WTC11 (cell line): ENCODE measurements at regions not wholly inside any gene's neighbourhood (a gene's known extent, or its start where the extent isn't known, plus 50 kb on each side); places are given as distances from the start of the nearest gene placed in this dataset.

Experiments used
- ATAC-seq: fragments of 200-7000 bp; cut with Tn5 transposase; 2 replicates; pipeline ENCODE4 v1.10.0; 2021; ENCODE audit warnings: mild to moderate bottlenecking, moderate library complexity
- CTCF ChIA-PET: fragments of 300-600 bp; sonication (Branson Sonifier 250); formaldehyde crosslinking; loops from one replicate; lab custom pipeline; 2021; ENCODE audit warnings: antibody characterized with exemption; lab: Charles Lee
- POLR2A ChIA-PET: fragments of 350-600 bp; sonication (Branson Sonifier 250); formaldehyde crosslinking; loops from one replicate; lab custom pipeline; 2021; ENCODE audit warnings: antibody characterized with exemption; lab: Charles Lee
- DNase-seq: peaks from one replicate; pipeline ENCODE4 v3.0.0; 2021; ENCODE audit warnings: low spot score
- H3K27ac Mint-ChIP-seq: 2 replicates; pipeline ENCODE4 v1.8.0; 2021; ENCODE audit warnings: mixed read lengths
- H3K27me3 Mint-ChIP-seq: 2 replicates; pipeline ENCODE4 v1.8.0; 2021; ENCODE audit warnings: low read depth, mild to moderate bottlenecking, moderate library complexity, mixed read lengths
- H3K36me3 Mint-ChIP-seq: 2 replicates; pipeline ENCODE4 v1.8.0; 2021; ENCODE audit warnings: mixed read lengths
- H3K4me1 Mint-ChIP-seq: 2 replicates; pipeline ENCODE4 v1.8.0; 2022; ENCODE audit warnings: mixed read lengths
- H3K4me3 Mint-ChIP-seq: 2 replicates; pipeline ENCODE4 v1.8.0; 2021; ENCODE audit warnings: mild to moderate bottlenecking, moderate library complexity, mixed read lengths
- H3K9me3 Mint-ChIP-seq: 2 replicates; pipeline ENCODE4 v1.8.0; 2021; ENCODE audit warnings: mixed read lengths
- AFF4 ChIP-seq: sonication (generic); formaldehyde crosslinking; IDR thresholded peaks from 2 replicates; pipeline ENCODE4 v1.8.1; 2023; ENCODE audit warnings: mild to moderate bottlenecking, missing genetic modification reagents, borderline replicate concordance
- ATF1 ChIP-seq: sonication (generic); formaldehyde crosslinking; IDR thresholded peaks from 2 replicates; pipeline ENCODE4 v1.8.1; 2023; ENCODE audit warnings: mild to moderate bottlenecking, moderate library complexity, missing genetic modification reagents
- EMX1 ChIP-seq: fragments of 250-450 bp; sonication (Bioruptor Pico); IDR thresholded peaks from 2 replicates; pipeline ENCODE4 v1.8.0; 2021; ENCODE audit warnings: mild to moderate bottlenecking
- ERG ChIP-seq: fragments of 250-450 bp; sonication (Bioruptor Pico); IDR thresholded peaks from 2 replicates; pipeline ENCODE4 v1.8.0; 2021; ENCODE audit warnings: mild to moderate bottlenecking
- JAZF1 ChIP-seq: fragments of 250-450 bp; sonication (Bioruptor Pico); IDR thresholded peaks from 2 replicates; pipeline ENCODE4 v1.9.0; 2021; ENCODE audit warnings: moderate library complexity, mild to moderate bottlenecking, inconsistent platforms
- JUN ChIP-seq: sonication (generic); formaldehyde crosslinking; IDR thresholded peaks from 2 replicates; pipeline ENCODE4 v1.8.0; 2023; ENCODE audit warnings: mild to moderate bottlenecking, missing genetic modification reagents
- KAT7 ChIP-seq: sonication (generic); formaldehyde crosslinking; IDR thresholded peaks from 2 replicates; pipeline ENCODE4 v1.8.1; 2023; ENCODE audit warnings: missing genetic modification reagents, mild to moderate bottlenecking, borderline replicate concordance
- NR3C1 ChIP-seq: sonication (generic); formaldehyde crosslinking; conservative IDR thresholded peaks from 2 replicates; pipeline ENCODE4 v1.8.1; 2023; ENCODE audit warnings: low read depth, mild to moderate bottlenecking, missing genetic modification reagents
- PRRX2 ChIP-seq: fragments of 250-450 bp; sonication (Bioruptor Pico); IDR thresholded peaks from 2 replicates; pipeline ENCODE4 v1.8.0; 2021; ENCODE audit warnings: mild to moderate bottlenecking
- TEAD1 ChIP-seq: sonication (generic); formaldehyde crosslinking; IDR thresholded peaks from 2 replicates; pipeline ENCODE4 v1.8.0; 2022; ENCODE audit warnings: mild to moderate bottlenecking, missing genetic modification reagents
- ZNF219 ChIP-seq: sonication (generic); formaldehyde crosslinking; IDR thresholded peaks from 2 replicates; pipeline ENCODE4 v1.8.0; 2023; ENCODE audit warnings: missing genetic modification reagents, mild to moderate bottlenecking, borderline replicate concordance
- ZNF416 ChIP-seq: fragments of 250-450 bp; sonication (Bioruptor Pico); IDR thresholded peaks from 2 replicates; pipeline ENCODE4 v1.9.0; 2021; ENCODE audit warnings: mild to moderate bottlenecking, inconsistent platforms
- ZSCAN18 ChIP-seq: fragments of 250-450 bp; sonication (Bioruptor Pico); IDR thresholded peaks from 2 replicates; pipeline ENCODE4 v2.1.2; 2022; ENCODE audit warnings: mild to moderate bottlenecking, moderate library complexity
- TF ChIP-seq, protein P1 (sequence below): sonication (generic); formaldehyde crosslinking; IDR thresholded peaks from 2 replicates; pipeline ENCODE4 v1.8.1; 2023; ENCODE audit warnings: mild to moderate bottlenecking, missing genetic modification reagents
- TF ChIP-seq, protein P2 (sequence below): sonication (generic); formaldehyde crosslinking; IDR thresholded peaks from 2 replicates; pipeline ENCODE4 v1.8.0; 2022; ENCODE audit warnings: missing genetic modification reagents
- TF ChIP-seq, protein P3 (sequence below): sonication (generic); formaldehyde crosslinking; IDR thresholded peaks from 2 replicates; pipeline ENCODE4 v1.8.1; 2022; ENCODE audit warnings: mild to moderate bottlenecking, moderate library complexity, missing genetic modification reagents

DNA sequence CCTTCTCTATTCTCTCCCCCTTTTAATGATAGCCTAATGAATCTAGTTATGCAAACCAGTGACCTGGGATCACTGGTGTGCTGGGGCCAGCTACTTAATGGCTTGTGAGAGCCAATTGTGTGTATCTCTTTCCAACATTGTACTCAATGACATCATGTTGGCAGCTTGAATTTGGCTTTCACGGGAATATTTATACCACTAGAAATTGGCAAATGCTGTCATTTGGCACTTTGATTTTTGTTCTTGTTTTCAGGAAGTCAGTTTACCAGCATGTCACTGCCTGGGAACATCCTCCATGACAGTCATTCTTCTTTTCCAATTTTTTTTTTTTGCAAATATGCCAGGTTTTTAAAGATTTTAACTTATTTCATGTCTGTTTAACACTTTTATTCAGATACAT is 1685.3 kb downstream of the STIM2 start:
- H3K27ac Mint-ChIP-seq = no peak overlapping the region
- ATAC-seq (no peak), DNase-seq (no peak)
- ChIA-PET POLR2A (no interaction called here), CTCF (no interaction called here)
- TF ChIP-seq, protein P1, sequence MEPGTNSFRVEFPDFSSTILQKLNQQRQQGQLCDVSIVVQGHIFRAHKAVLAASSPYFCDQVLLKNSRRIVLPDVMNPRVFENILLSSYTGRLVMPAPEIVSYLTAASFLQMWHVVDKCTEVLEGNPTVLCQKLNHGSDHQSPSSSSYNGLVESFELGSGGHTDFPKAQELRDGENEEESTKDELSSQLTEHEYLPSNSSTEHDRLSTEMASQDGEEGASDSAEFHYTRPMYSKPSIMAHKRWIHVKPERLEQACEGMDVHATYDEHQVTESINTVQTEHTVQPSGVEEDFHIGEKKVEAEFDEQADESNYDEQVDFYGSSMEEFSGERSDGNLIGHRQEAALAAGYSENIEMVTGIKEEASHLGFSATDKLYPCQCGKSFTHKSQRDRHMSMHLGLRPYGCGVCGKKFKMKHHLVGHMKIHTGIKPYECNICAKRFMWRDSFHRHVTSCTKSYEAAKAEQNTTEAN (CRISPR knock-in tag) = no peak
- TF ChIP-seq ZNF219 (CRISPR knock-in tag) (no peak), ZSCAN18 (CRISPR knock-in tag) (no peak), ATF1 (CRISPR knock-in tag) (no peak), EMX1 (CRISPR knock-in tag) (no peak), TEAD1 (CRISPR knock-in tag) (no peak), NR3C1 (no peak), AFF4 (CRISPR knock-in tag) (no peak), ZNF416 (CRISPR knock-in tag) (no peak), JUN (CRISPR knock-in tag) (no peak), KAT7 (CRISPR knock-in tag) (no peak), JAZF1 (CRISPR knock-in tag) (no peak), ERG (CRISPR knock-in tag) (no peak), PRRX2 (no peak)
- TF ChIP-seq, protein P2, sequence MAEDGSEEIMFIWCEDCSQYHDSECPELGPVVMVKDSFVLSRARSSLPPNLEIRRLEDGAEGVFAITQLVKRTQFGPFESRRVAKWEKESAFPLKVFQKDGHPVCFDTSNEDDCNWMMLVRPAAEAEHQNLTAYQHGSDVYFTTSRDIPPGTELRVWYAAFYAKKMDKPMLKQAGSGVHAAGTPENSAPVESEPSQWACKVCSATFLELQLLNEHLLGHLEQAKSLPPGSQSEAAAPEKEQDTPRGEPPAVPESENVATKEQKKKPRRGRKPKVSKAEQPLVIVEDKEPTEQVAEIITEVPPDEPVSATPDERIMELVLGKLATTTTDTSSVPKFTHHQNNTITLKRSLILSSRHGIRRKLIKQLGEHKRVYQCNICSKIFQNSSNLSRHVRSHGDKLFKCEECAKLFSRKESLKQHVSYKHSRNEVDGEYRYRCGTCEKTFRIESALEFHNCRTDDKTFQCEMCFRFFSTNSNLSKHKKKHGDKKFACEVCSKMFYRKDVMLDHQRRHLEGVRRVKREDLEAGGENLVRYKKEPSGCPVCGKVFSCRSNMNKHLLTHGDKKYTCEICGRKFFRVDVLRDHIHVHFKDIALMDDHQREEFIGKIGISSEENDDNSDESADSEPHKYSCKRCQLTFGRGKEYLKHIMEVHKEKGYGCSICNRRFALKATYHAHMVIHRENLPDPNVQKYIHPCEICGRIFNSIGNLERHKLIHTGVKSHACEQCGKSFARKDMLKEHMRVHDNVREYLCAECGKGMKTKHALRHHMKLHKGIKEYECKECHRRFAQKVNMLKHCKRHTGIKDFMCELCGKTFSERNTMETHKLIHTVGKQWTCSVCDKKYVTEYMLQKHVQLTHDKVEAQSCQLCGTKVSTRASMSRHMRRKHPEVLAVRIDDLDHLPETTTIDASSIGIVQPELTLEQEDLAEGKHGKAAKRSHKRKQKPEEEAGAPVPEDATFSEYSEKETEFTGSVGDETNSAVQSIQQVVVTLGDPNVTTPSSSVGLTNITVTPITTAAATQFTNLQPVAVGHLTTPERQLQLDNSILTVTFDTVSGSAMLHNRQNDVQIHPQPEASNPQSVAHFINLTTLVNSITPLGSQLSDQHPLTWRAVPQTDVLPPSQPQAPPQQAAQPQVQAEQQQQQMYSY (CRISPR knock-in tag) = no peak
- TF ChIP-seq, protein P3, sequence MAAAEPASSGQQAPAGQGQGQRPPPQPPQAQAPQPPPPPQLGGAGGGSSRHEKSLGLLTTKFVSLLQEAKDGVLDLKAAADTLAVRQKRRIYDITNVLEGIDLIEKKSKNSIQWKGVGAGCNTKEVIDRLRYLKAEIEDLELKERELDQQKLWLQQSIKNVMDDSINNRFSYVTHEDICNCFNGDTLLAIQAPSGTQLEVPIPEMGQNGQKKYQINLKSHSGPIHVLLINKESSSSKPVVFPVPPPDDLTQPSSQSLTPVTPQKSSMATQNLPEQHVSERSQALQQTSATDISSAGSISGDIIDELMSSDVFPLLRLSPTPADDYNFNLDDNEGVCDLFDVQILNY (CRISPR knock-in tag) = no peak
- no peaks in the 10 kb centered on the region for H3K36me3 Mint-ChIP-seq
- no peak overlapping the region for H3K4me3 Mint-ChIP-seq
- 0 out of 2 replicates have a peak, but pooled peaks cover 3% of the 10 kb centered on the region for H3K9me3 Mint-ChIP-seq
- H3K4me1 Mint-ChIP-seq = peaks cover 10% of the 10 kb centered on the region
- H3K27me3 Mint-ChIP-seq = no peaks in the 10 kb centered on the region
